ENCODE measurements at regions not wholly inside any gene's neighbourhood (a gene's known extent, or its start where the extent isn't known, plus 50 kb on each side); places are given as distances from the start of the nearest gene placed in this dataset.

DNA sequence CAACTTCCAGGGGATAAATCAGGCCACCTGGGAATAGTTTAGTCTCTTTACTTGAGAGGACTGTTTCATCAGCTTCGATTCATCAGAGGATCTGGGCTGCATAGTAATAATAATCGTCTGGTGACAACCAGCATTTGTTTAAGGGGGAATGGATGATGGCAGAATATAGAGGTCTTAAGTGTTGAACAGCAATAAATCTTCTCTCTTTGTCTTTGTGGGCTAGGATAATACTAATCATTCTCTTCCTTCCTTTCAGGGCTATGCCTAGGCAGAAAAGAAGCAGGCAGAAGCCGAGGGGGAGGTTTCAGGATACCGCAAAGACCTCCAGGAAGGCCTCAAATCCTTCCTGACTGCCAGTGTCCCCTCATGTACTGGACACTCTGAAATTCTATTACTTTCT lies 150.4 kb upstream of the GAREM1 start:
- ChIA-PET POLR2A (no interaction called here), CTCF (no interaction called here)

DNA sequence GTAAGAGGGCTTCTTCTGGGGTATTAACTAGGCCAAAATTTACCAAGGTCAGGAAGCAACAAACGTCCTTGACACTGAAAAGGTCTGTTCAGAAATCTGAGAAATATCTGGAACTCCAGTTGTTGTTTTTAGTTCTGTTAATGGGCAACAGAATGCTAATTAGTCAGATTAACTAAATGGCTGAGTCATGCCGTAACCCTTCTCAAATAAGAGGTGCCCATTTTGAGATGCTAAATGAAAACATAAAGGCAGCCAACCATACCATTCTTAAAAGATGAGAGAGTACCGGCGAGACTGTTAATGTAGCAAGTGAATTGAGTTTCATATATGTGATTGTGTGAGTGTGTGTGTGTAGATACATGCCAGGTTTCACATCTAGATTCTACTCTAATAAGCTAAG lies 147.9 kb upstream of the GAREM1 start:
- CTCF ChIA-PET = no interaction called here
- POLR2A ChIA-PET = no interaction called here

DNA sequence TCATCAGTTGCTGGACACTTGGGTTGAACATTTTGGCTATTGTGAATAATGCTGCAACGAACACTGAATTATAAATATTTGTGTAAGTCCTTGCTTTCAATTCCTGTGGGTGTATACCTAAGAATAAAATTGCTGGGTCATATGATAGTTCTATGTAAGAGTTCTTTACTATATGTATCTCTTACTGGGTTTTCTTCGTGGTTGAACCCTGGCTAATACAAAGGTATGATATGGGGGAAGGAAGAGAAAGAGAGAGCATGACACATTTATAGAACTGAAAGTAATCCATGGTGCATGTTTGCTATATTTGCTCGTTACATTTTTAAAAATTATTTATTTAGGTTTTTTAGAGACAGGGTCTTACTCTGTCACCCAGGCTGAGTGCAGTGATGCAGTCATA lies 143.1 kb upstream of the GAREM1 start:
- CTCF ChIA-PET = no interaction called here
- POLR2A ChIA-PET = no interaction called here

DNA sequence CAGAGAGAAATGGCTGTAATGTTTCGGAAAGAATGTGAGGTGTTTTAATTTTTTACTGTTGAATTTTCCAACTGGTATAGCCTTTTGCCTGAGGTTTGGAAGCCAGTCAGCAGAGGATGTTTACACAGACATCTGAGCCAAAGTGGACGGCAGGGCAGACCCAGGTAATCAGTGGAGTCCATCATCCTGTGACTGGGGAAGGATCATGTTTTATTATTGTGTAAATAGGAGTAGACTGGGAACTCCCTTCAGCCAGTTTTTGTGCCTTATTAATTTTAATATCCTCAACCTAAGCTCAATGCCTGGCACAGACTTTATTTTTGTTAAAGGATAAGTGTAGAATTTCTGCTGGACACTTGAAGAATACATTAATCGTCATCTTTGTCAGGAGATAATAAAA lies 142.0 kb upstream of the GAREM1 start:
- CTCF ChIA-PET = no interaction called here
- POLR2A ChIA-PET = no interaction called here

DNA sequence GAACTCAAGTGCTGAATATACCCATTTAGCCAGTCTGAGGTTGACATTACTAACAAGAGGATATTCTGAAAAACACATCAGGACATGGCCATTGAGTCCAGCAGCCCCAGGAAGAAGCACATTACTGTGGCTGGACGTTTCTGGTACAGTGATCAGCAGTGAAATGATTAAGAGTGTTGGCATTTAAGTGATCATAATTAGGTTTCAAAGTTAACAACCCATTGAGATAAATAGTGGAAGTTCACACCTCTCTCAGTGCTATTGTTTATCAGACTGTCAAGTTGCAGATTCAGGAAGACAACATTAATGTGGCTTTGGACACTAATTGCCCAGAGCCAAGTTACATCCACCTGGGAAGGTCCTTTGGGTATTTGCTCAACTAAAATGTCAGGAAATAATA lies 139.5 kb upstream of the GAREM1 start:
- CTCF ChIA-PET = no interaction called here
- POLR2A ChIA-PET = no interaction called here

DNA sequence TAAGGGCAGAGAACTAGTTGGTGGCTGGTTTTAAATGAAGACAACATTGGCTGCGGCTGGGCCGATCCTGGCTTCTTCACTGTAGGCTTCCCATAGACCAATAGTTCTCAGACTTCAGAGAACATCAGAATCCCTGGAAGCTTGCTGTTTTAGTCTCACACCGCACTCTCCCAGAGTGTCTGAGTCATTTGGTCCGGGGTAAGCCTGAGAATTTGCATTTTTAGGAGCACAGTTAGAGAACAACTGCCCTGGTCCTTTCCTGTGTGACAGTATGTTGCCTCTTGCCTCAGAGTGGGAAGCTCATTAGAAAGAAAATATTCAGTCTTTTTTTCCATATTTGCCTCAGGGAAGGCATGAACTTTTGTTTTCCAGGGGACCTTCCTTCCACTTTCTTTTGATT lies 137.1 kb upstream of the GAREM1 start:
- CTCF ChIA-PET = no interaction called here
- POLR2A ChIA-PET = no interaction called here

DNA sequence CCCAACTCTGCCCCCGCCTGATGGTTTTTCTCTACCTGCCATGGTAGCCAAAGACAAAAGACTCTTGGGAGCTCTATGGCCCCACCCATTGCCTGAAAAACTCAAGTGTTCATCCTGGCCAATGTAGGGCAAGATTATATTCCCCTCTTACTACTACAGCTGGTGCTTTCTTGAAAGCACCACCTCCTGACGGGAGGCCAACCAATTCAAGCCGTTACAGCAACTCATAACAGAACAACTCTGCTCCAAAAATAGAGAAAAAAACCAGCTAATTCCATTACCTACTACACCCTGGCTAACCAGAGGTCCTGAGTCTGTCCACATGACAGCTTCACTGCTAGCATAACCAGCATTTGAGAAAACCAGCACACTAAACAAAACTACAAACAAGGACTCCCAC lies 127.5 kb upstream of the GAREM1 start:
- ChIA-PET POLR2A (no interaction called here), CTCF (no interaction called here)

DNA sequence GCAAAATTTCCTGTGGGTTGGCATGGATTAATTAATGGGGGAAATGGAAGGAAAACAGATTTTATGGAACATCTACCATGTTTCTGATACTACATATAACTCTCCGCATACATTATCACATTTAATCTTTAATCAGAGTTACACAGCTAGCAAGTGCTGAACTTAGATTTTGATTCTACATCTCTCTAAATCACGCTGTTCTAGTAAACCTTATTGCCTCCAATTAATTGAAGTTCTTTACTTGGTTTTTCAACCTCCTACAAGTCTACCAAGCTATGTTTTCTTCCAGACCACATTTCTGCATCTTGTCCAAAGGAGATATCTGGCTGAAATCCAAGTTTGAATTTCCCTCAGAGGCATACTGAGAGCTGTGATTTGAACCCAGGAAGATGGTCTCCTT lies 125.8 kb upstream of the GAREM1 start:
- CTCF ChIA-PET = no interaction called here
- POLR2A ChIA-PET = no interaction called here

DNA sequence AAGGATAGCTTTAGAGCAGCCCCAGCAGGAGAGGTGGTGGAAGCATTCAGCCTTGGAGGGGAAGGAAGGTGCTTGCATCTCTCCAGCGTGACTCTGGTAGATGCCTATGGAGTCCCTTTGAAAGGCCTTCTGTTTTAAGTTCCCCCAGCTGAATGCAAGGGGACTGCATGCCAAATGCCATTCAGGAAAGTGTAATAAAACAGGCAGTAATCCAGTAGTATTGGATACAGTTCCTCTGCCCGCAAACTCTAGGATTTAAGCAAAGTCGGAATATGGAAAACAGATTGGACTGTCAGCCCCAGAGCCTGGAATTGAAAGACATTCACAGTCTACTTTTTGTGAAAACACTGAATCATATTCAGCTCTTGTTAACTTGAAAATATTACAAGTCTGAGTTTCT lies 125.2 kb upstream of the GAREM1 start:
- CTCF ChIA-PET = interaction anchor here (1.2 kb wide), 1 partner anchor 19 kb away, joined by 3 read pairs; no protein-coding TSS in a partner anchor

DNA sequence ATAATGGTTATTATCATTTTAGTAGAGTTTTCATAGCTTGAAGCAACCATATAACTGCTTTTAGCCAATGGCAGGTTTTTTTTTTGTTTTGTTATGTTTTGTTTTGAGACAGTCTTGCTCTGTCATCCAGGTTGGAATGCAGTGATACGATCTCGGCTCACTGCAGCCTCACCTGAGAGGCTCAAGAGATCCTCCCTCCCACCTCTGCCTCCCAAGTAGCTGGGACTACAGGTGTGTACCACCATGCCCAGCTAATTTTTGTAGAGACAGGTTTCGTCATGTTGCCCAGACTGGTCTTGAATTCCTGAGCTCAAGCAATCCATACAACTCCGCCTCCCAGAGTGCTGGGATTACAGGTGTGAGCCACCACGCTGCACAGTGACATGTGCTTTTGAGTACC lies 117.5 kb upstream of the GAREM1 start:
- CTCF ChIA-PET = no interaction called here
- POLR2A ChIA-PET = no interaction called here

More for the DNA sequence above, 125.2 kb upstream of the GAREM1 start:
- POLR2A ChIA-PET = no interaction called here

DNA sequence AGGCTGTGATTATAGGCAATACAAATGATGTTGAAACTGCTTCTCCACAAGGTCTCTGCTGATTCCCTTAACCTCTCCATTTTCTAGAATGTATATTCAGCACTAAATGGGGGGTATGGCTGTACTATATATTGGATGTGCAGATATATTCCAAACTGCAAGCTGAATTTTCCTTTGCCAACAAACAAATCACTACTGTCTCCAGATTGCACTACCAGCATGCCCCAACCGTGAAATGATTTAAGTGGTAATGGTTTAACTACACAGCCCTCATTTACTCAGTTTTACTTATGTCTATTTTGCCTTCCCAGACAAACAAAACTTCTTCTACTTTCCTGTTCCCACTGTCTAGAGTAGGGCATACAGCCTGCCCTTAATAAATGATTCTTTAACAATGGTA lies 112.7 kb upstream of the GAREM1 start:
- ChIA-PET POLR2A (no interaction called here), CTCF (no interaction called here)

DNA sequence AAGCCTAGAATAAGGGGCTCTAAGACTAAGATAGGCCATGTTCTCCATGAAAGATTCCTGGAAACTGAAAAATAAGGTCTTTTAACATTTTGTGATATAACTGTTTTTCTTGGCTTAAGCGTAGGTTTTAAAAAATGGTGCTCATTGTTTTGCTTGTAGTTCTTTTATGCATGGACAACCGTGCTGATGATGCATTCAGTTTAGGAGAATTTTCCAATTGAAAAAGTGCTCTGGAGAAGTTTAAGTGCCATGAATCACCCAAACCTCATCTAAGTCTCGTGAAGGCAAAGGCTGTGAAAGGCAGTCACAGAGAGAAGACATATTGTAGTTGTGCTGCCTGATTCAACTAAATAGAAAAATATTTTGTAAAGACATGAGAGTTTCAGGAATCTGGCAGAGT lies 111.8 kb upstream of the GAREM1 start:
- CTCF ChIA-PET = no interaction called here

DNA sequence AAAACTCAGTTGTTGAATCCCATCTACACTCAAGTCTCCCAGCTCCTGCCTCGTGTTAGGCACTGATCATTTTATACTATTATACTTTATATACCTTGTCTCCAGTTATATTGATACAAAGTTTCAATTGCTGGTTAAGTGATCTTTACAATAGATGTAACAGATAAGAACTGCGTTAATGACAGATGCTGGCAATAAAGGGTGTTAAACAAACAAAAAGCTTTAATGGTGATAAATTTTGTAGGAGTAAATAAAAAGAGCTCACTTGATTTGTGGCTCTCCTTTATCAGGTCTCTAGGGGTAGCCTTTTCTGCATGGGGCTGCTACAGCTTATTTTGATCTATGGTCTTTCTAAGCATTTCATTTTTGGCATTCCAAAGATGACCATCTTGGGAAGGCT lies 106.9 kb upstream of the GAREM1 start:
- CTCF ChIA-PET = interaction anchor here (1.3 to 1.8 kb wide), 2 partner anchors 18 to 26 kb away, joined by 3 to 5 read pairs; no protein-coding TSS in a partner anchor
- POLR2A ChIA-PET = no interaction called here

More for the DNA sequence above, 111.8 kb upstream of the GAREM1 start:
- POLR2A ChIA-PET = no interaction called here

DNA sequence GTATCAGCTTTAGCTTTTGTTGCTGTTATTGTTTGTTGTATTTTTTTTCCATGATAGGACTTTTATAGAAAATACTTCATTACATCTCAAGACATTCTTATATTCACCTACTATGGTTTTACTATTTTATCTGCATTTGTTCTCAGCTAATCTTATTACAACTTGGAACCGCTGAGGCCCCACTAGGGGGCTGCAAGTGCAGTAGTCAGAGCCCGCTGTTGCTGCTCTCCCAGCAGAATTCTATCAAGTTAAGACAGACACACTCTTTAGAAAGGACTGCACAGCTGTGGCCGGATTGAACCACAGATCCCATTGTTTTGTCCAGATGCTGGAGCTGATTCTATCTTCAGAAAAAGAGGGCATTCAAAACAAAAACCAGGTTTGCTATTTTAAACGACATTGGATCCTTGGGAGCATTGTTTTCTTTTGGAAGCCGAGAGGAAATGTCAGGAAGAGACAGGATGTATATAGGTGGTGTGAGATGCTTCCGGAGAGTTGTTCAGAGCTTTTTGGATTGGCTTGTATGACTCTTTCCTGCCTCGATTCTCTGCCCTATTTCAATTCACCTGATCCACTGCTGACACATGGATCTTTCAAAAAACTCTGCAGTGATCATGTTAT lies 105.7 kb upstream of the GAREM1 start:
- ChIA-PET CTCF (interaction anchor here (1.3 to 1.8 kb wide), 2 partner anchors 19 to 25 kb away, joined by 3 to 5 read pairs; no protein-coding TSS in a partner anchor), POLR2A (no interaction called here)

DNA sequence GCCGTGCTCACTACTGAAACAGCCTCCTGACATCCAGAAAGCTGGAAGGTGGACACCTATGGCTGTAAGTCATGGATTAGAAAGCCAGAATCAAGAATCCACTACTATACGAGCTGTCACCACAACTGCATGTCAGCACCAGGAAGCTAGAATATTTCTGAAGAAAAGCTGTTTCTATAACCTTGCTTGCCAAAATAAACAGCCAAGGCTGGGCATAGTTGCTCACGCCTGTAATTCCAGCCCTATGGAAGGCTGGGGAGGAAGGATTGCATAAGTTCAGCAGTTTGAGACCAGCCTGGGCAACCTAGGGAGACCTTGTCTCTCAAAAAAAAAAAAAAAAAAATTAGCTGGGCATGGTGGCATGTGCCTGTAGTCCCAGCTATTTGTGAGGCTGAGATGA lies 96.3 kb upstream of the GAREM1 start:
- CTCF ChIA-PET = interaction anchor here (0.9 kb wide), 1 partner anchor 18 kb away, joined by 5 read pairs; no protein-coding TSS in a partner anchor
- POLR2A ChIA-PET = no interaction called here

DNA sequence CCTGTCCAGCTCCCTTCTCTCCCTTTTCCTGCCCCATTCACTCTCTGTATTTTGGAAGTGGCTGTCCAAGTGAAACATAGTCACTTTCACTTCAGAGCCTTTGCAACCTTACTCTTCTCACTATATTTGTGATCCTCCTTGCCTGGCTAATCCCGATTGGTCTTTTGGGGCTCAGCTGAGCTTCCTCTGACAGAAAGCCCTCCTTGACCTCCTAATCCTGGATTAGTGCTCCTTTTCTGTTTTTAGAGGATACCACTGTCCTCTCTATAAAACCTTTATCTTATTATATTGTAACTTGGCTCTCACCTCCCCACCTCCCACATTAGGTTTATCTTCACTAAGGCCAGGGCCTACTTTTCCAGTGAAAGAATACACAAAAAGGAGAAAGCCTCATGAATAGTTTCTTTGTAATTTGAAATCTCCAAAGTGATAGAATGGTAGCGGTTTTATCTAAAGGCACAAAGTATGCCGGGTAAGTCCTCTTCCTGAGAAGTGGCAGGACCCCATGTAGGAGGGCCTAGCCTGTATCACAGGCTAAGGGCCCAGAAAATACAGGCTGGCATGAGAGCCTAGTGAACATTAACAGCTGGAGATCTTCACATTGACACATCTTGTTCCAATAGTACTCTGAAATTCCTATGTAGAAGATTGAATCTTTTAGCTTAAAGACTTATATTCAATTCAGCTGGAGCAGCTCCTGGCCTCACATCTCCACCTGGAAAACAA lies 83.1 kb upstream of the GAREM1 start:
- ChIA-PET POLR2A (no interaction called here), CTCF (interaction anchor here (2.9 kb wide), 1 partner anchor 282 kb away, joined by 10 read pairs; no protein-coding TSS in a partner anchor)

DNA sequence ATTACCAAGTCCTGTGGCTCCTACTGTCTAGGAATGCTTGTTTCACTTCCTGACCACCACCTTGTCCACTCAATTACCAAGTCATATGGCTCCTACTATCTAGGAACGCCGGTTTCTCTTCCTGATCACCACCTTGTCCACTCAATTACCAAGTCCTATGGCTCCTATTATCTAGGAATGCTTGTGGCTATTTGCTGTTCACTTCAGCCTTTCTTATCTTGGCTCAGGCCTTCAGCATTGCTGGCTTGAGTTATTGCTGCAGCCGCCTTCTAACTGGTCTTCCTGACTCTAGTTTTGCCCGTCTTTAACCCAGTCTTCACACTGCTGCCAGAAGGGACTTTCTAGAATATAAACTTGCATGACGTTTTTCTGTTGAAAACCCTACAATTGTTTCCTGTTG lies 82.5 kb upstream of the GAREM1 start:
- ChIA-PET CTCF (interaction anchor here (1.0 to 2.9 kb wide), 3 partner anchors 9 to 395 kb away, joined by 4 to 14 read pairs (median 10); no protein-coding TSS in a partner anchor), POLR2A (no interaction called here)

DNA sequence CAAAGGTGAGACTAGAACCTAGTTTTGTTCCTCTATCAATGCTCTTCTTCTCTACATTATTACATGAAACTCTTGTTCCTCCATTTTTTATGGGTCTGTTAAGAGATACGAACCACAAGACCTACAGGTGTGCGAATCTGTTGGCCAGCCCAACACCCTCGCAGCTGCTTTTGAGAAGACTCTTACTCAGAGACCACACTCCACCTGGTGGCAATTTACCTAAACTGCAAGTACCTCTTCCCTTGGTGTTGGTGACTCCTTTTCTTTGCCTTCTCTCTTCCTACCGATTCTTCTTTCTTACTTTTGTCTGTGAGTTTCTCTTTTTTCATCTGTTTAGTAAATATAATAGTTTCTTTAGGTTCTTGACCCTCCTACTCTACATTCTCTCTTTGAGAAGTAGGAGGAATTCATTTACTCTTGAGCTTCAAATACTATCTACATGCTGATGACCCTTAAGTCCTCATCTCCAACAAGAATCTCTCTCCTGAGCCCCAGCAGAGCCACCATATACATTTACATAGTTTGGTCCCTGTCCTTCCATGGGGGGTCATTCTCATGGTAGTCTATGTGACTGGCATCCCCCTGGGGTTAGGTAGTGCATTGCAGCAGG lies 81.8 kb upstream of the GAREM1 start:
- POLR2A ChIA-PET = no interaction called here

DNA sequence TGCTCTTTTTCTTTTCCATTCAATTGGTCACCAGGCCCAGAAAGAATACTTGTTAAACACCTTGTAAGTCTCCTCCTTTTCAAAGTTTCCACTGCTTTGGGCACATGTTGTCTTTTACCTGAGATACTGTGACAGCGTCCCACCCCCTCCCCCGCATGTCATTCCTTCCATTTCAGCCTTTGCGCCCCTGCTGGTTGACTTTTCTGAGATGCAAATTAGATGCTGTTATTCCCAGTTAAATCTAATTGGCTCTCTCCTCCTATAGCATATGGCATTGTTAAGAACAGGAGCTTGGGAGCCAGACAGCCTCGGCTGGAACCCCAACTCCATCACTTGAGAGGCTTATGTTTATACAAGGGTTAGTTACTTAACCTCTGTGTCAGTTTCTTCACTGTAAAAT lies 80.3 kb upstream of the GAREM1 start:
- ChIA-PET POLR2A (no interaction called here), CTCF (interaction anchor here (0.7 to 2.0 kb wide), 5 partner anchors 10 to 393 kb away, joined by 3 to 14 read pairs (median 5); no protein-coding TSS in a partner anchor)

More for the DNA sequence above, 81.8 kb upstream of the GAREM1 start:
- CTCF ChIA-PET = interaction anchor here (0.6 to 2.9 kb wide), 11 partner anchors 8 to 454 kb away, joined by 3 to 14 read pairs (median 3); no protein-coding TSS in a partner anchor

DNA sequence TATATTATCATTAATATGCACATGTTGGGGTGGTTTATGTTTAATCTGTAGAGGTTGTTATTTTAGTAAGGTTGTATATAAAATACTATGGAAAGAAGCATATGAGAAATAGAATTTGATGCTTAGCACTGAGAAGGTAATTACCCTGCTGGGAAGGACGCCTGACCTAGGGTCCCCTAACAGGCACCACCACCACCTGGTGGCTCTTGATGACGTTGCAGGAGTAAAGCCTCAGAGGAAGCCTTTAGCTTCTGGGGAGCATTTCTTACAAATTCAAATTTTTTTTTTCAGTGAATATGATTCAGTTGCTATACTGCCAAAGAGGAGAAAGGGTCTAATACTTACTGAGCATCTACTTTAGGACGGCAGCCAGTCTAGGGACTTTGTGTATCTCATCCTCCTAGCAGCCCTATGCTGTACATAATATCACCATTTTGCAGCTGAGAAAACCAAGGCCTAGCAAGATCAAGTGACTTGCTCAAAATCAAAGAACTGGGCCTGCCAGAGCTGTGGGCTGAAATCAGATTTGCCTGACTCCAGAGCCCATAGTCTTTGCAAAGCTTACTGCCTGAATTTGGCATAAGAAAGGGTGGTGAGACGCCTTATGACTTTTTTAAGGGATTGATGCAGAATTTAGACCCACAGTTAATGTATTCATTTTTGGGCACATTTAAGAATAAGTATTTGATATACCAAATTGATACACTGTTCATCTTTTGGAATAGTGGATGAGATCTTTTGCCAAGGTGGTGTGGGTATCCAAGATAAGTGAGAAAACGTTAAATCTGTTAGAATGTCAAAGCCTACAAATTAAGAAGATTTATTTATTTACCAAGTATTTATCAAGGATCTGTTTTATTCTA lies 78.8 kb upstream of the GAREM1 start:
- CTCF ChIA-PET = interaction anchor here (0.8 to 1.4 kb wide), 5 partner anchors 17 to 391 kb away, joined by 3 to 8 read pairs (median 3); no protein-coding TSS in a partner anchor
- POLR2A ChIA-PET = interaction anchor here (0.6 kb wide), 1 partner anchor 1420 kb away, joined by 3 read pairs; no protein-coding TSS in a partner anchor

All from activated CD8-positive, alpha-beta memory T cell treated with anti-CD3 and anti-CD28 coated beads for 36 hours (primary cell).